HG02973 (cell line): ENCODE measurements at regions not wholly inside any gene's neighbourhood (a gene's known extent, or its start where the extent isn't known, plus 50 kb on each side); places are given as distances from the start of the nearest gene placed in this dataset.

ENCODE experiments used
- ATAC-seq: cut with Tn5 transposase; IDR thresholded peaks from one replicate; pipeline ENCODE4 v1.9.1; 2021; ENCODE audit warnings: moderate library complexity; ENCODE audit not compliant: unreplicated experiment

- no peak for ATAC-seq
These were observed 182.2 kb downstream of the ABCC12 start for GRCh38 chr16:47973552-47973951.

- no peak for ATAC-seq
These were observed 183.4 kb downstream of the ABCC12 start for GRCh38 chr16:47972246-47972985.

- ATAC-seq, result no peak
These were observed 184.6 kb downstream of the ABCC12 start for GRCh38 chr16:47971225-47971624.

DNA sequence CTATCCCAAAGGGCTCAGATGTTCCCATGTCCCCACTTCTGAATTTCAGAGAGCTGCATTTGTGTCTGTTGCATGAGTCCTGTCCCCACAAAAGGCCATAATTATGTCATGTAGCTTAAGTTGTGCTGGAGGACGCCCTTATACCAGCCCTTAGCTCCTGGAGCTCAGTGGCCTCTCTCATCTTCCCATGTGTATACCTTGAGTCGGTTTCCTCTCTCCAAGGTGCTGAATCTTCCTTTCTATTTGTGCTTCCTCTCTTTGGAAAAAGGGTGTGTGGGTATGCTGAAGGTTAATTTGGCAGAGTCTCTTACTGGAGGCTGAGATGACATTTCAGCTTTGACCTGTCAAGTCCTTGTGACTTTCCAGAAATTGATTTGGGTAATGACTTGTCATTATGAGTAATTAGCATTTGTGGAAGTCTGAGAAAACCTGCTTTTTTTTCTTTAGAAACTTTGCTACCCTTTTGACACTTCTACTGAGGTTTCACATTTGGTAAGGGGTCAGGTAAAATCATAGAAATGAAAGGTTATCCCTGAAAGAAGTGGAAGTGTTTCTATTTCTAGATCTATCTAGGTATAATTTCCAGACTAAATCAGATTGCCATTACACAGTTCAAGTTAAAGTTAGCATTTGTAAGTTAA lies 185.4 kb downstream of the ABCC12 start:
- ATAC-seq, result no peak

DNA sequence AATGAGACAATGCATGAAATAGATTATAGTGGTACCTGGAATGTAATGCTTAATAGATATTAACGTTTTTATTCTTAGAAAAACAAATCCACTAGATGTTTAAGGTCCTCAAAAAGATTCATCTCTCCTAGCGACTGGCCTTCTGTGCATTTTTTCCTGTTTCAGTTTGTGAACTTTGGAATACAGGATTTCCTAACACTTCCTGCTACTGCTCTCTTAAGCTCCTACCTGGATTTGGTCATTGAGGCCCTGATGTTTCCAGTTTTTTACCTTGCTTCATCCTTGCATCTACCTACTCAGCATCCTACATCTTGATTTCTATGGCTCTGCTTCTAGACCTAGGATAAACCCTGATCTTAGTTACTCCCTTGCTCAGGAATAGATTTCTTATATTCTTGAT lies 188.4 kb downstream of the ABCC12 start:
- no peak for ATAC-seq

GRCh38 chr16:47966325-47966724 lies 189.5 kb downstream of the ABCC12 start:
- ATAC-seq, result no peak

GRCh38 chr16:47965439-47965838 lies 190.4 kb downstream of the ABCC12 start:
- ATAC-seq, result no peak

DNA sequence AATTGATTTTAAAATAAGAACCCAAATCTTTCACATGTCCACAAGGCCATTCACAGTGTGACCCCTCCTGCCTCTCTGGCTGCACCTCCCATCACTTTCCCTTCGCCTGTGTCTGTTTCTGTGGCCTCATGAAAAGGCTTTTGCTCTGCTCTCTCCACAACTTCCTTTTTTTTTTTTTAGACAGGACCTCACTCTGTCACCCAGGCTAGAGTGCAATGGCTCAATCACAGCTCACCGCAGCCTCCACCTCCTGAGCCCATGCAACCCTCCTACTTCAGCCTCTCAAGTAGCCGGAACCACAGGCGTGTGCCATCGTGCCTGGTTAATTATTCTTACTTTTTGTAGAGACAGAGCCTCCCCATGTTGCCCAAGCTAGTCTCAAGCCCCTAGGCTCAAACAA lies 197.1 kb downstream of the ABCC12 start:
- no peak for ATAC-seq

GRCh38 chr16:47956916-47957315 lies 198.9 kb downstream of the ABCC12 start:
- ATAC-seq, result no peak

GRCh38 chr16:47949714-47950113 lies 206.1 kb downstream of the ABCC12 start:
- no peak for ATAC-seq

DNA sequence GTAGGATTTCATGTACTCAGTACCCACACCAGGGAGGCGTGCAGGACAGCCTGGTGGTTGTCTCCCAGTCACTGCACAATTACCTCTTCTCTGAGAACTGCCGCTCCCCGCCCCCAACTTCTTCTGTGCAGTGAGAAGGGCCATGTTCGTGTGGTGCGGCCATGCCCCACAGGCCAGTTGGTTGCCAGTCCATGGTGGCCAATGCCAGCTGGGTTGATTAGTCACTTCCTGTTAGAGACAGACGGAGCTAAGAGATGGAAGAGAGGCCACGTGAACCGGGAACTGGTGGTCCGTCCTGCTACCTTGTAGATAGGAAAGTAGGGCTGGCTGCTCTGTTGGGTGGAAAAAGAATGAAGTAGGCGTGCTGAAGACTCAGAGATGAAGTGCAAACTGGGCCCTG lies 206.5 kb downstream of the ABCC12 start:
- ATAC-seq, result no peak

DNA sequence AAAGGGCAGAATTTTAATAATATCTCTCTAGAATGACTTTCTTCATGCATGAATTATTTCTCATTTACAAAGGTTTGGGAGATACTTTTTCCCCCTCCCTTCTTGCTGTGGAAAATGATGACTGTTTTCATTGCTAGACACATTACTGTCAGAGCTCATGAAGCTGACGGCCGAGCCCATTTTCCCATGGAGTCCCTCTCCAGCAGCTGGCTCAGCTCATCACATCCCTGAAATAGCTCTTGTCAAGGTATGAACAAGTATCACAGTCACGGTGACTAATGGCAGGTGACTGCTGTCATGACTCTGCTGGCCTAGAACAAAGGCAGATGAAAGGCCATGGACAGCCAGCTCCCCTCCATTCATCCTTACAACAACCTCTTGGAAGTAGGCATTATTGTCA lies 208.1 kb downstream of the ABCC12 start:
- no peak for ATAC-seq

- no peak for ATAC-seq
These were observed 209.7 kb downstream of the ABCC12 start for GRCh38 chr16:47946092-47946491.

DNA sequence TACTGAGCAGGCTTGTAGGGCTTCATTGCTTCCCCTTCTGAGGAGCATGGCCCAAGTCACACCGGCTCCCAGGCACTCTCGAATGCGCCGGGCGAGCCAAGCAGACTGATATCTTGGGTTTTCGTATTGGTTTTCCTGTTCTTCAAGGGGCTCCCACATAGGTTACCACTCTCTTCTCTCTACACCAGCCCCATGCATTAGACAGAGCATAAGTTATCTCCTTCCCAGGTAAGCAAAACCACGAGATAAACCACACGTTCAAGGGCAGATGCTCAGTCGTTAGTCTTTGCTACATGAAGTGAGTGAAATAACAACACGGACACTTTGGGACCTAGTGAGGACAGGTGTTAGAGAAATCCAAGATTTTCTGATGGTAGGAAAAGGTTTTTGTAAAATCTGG lies 211.2 kb downstream of the ABCC12 start:
- ATAC-seq, result no peak

DNA sequence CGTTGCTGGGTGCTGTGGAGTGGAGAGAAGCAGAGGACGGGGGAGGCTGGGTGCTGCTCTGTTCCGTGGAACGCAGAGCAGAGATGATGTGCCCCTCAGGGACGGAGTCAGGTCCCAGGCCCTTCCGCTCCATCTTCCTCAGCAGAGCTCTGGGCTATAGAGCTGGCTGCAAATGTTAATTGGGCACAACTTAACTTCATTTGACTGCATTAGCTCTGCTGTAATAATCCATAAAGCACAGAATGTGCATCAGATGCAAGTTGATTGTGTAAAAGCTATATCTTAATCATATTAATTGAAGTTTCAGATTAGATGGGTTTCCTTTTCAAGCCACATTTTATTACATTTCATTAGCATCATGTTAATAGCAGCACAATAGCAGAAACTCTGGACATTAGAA lies 212.6 kb downstream of the ABCC12 start:
- ATAC-seq, result no peak

DNA sequence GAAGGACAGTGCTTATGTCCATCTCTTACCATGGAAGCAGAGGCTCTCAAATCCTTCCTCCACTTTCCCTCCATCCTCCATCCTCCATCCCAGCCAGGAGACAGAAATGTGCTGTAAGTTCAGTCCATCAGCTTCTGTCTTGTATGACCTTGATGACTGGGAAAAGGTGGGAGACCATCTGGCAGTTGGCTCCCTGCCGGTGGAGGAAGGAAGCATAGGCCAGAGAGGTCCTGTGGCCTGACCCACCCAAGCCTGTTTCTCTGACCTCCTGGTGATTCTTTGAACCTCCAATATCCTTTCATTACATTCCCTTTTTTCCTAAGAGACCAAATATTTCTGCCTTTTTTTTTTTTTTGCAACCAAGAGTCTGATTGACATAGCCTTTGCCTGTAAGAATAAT lies 215.3 kb downstream of the ABCC12 start:
- no peak for ATAC-seq

DNA sequence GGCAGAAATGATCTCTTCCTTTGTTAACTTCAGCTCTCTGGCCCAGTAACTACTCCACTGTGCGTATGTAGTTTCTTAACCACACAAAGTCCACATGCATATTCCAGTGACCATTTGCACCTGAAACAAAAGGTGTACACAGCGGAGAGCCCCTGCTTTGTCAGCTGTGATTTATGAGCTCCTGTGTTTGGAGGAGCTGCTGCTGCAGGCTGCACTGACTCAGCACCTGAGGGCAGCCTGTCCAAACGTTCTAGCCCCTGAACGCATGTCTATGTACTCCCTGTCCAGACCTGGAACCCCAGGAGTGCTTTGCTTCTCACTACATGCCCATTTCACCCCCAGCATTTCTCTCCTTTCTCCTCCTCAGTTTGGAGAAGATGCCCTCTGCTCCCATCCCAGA lies 216.1 kb downstream of the ABCC12 start:
- no peak for ATAC-seq

GRCh38 chr16:47938272-47938671 lies 217.5 kb downstream of the ABCC12 start:
- ATAC-seq, result no peak

DNA sequence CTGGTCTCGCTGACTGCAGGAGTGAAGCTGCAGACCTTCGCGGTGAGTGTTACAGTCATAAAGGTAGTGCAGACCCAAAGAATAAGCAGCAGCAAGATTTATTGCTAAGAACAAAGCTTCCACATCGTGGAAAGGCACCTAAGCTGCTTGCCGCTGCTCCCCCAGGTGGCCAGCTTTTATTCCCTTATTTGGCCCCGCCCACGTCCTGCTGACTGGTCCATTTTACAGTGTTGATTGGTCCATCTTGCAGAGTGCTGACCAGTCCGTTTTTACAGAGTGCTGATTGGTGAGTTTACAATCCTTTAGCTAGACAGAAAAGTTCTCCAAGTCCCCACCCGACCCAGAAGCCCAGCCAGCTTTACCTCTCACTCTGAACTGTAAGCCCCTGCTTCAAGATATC lies 227.8 kb downstream of the ABCC12 start:
- ATAC-seq, result no peak

GRCh38 chr16:47927330-47927729 lies 228.5 kb downstream of the ABCC12 start:
- no peak for ATAC-seq

GRCh38 chr16:47925811-47926460 lies 229.9 kb downstream of the ABCC12 start:
- no peak for ATAC-seq

DNA sequence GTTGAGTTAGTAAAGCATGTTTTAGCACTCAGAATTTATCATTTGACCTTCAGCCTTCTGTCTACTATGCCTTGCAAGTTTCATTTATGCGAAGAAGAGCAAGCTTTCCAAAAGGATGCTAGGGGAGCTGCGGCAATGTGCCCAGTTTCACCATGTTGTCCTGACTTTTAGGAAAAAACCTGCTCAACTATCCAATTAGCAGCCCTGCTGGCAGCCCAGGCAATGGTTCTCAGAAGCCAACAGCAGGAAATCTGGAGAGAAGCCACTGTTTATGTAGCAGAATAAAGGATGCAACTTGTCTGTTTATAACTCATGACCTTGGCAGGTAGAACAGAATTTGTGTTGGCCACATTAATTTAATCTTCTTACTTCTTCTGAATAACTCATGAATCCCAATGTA lies 230.8 kb downstream of the ABCC12 start:
- ATAC-seq, result no peak
